ENCODE measurements at regions not wholly inside any gene's neighbourhood (a gene's known extent, or its start where the extent isn't known, plus 50 kb on each side); places are given as distances from the start of the nearest gene placed in this dataset.

- no peak for DNase-seq (ENCODE audit: low spot score)
- no peak overlapping the region for H2AFZ ChIP-seq
- no peaks in the 10 kb centered on the region for H3K9me3 ChIP-seq (ENCODE audit: low read depth)
- TF ChIP-seq CTCF (IDR thresholded peaks at IDR 0.05; ENCODE audit: poor library complexity), result no peak
- no peak for TF ChIP-seq EZH2 (IDR thresholded peaks at IDR 0.05; ENCODE audit: borderline replicate concordance)
- no peak for TF ChIP-seq EZH2phosphoT487 (IDR thresholded peaks at IDR 0.05; ENCODE audit: low read depth, severe bottlenecking, unreplicated experiment)
- no peak overlapping the region for H3K27ac ChIP-seq
- H4K20me1 ChIP-seq (ENCODE audit: insufficient read depth, poor library complexity, severe bottlenecking), result no peaks in the 10 kb centered on the region
- H3K27me3 ChIP-seq, result no peaks in the 10 kb centered on the region
- H3K4me3 ChIP-seq, result no peak overlapping the region
- H3K4me2 ChIP-seq, result no peak overlapping the region
- H3K4me1 ChIP-seq (ENCODE audit: insufficient read depth), result no peaks in the 10 kb centered on the region
- H3K79me2 ChIP-seq, result no peaks in the 10 kb centered on the region
- 84% methylated on average over 3 of the region's 3 CpGs for WGBS (ENCODE audit: low lambda C conversion rate, missing lambda C conversion rate)
- no peaks in the 10 kb centered on the region for H3K36me3 ChIP-seq (replicated peaks; ENCODE audit: insufficient read depth, low read depth)
- no peaks in the 10 kb centered on the region for H3K9me2 ChIP-seq (replicated peaks; ENCODE audit: insufficient read depth)
Observed at GRCh38 chr5:158155811-158156505, 297.0 kb upstream of the CLINT1 start.

GRCh38 chr5:158155067-158155466, 296.1 kb upstream of the CLINT1 start:
- Histone ChIP-seq H3K79me2 (no peaks in the 10 kb centered on the region), H3K27ac (no peak overlapping the region), H3K4me2 (no peak overlapping the region), H3K36me3 (replicated peaks; ENCODE audit: insufficient read depth, low read depth) (no peaks in the 10 kb centered on the region), H3K27me3 (no peaks in the 10 kb centered on the region), H3K4me3 (no peak overlapping the region), H3K9me2 (replicated peaks; ENCODE audit: insufficient read depth) (no peaks in the 10 kb centered on the region), H4K20me1 (ENCODE audit: insufficient read depth, poor library complexity, severe bottlenecking) (no peaks in the 10 kb centered on the region), H3K4me1 (ENCODE audit: insufficient read depth) (no peaks in the 10 kb centered on the region), H2AFZ (no peak overlapping the region), H3K9me3 (ENCODE audit: low read depth) (no peaks in the 10 kb centered on the region)
- no peak for DNase-seq (ENCODE audit: low spot score)
- TF ChIP-seq CTCF (IDR thresholded peaks at IDR 0.05; ENCODE audit: poor library complexity) (no peak), EZH2phosphoT487 (IDR thresholded peaks at IDR 0.05; ENCODE audit: low read depth, severe bottlenecking, unreplicated experiment) (no peak), EZH2 (IDR thresholded peaks at IDR 0.05; ENCODE audit: borderline replicate concordance) (no peak)
- 92% methylated on average over 4 of the region's 4 CpGs for WGBS (ENCODE audit: low lambda C conversion rate, missing lambda C conversion rate)

- Histone ChIP-seq H2AFZ (no peak overlapping the region), H3K4me3 (no peak overlapping the region), H4K20me1 (ENCODE audit: insufficient read depth, poor library complexity, severe bottlenecking) (no peaks in the 10 kb centered on the region), H3K4me1 (ENCODE audit: insufficient read depth) (no peaks in the 10 kb centered on the region), H3K9me2 (replicated peaks; ENCODE audit: insufficient read depth) (no peaks in the 10 kb centered on the region), H3K27ac (no peak overlapping the region), H3K4me2 (no peak overlapping the region), H3K27me3 (no peaks in the 10 kb centered on the region), H3K79me2 (no peaks in the 10 kb centered on the region), H3K9me3 (ENCODE audit: low read depth) (no peaks in the 10 kb centered on the region), H3K36me3 (replicated peaks; ENCODE audit: insufficient read depth, low read depth) (no peaks in the 10 kb centered on the region)
- no peak for TF ChIP-seq CTCF (IDR thresholded peaks at IDR 0.05; ENCODE audit: poor library complexity)
- WGBS (ENCODE audit: low lambda C conversion rate, missing lambda C conversion rate), result 96% methylated on average over 3 of the region's 3 CpGs
- no peak for DNase-seq (ENCODE audit: low spot score)
Observed at GRCh38 chr5:158154226-158155005, 295.5 kb upstream of the CLINT1 start.
